Kasumi-1 (cell line): ENCODE measurements at regions not wholly inside any gene's neighbourhood (a gene's known extent, or its start where the extent isn't known, plus 50 kb on each side); places are given as distances from the start of the nearest gene placed in this dataset.
"Not testable (repeated sequence)": the region's sequence is repeated elsewhere in the genome, so short reads cannot be mapped to it uniquely, and the experiment has no call there.

Experiments used
- DNase-seq, 2 experiments: peaks; one replicate each; lab custom pipeline; 2025; lab: John Stamatoyannopoulos, UW

DNA sequence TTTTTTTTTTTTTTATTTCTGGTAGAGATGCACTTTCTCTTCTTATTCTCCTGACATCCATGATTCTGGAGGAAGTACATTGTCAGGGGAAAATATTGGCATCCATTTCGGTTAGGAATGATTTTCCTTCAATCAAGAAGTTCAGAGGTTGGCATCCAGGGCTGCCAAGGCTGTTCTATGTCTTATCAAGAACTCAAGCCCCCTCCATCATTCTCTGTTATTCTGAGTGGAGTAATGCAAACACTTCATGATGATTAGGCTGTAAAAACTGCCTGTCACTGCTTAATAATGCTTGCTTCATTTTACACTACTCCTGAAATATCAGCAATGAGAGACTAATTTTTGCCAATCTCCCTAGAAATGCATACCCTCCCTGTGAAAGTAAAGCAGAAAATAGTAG, 417.1 kb upstream of the NFIA start:
- no peak for DNase-seq

DNA sequence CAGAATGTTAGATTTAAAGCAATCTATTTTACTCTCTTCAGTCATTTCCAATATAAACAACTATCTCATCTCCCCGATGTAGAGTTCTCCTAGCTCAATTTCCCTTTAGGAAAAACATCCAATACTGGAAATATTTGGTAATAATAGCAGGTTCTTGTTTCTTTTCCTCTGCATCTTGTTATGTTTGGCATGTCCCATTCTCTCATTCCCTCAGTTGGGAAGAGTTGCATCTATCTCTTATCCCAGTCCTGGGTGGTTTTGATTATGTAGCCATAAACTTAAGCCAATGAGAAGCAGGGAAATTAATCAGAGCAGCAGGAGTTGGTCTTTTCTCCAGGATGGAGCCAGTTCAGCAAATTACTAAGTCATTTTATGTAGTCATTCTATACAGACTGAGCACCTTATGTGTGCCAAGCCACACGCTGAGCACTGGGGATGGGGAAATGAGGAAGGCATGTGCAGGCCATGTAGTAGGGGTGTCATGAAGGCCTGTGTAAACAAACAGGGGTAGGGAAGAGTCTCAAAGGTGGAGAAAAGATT, 418.2 kb upstream of the NFIA start:
- DNase-seq = no peak

DNA sequence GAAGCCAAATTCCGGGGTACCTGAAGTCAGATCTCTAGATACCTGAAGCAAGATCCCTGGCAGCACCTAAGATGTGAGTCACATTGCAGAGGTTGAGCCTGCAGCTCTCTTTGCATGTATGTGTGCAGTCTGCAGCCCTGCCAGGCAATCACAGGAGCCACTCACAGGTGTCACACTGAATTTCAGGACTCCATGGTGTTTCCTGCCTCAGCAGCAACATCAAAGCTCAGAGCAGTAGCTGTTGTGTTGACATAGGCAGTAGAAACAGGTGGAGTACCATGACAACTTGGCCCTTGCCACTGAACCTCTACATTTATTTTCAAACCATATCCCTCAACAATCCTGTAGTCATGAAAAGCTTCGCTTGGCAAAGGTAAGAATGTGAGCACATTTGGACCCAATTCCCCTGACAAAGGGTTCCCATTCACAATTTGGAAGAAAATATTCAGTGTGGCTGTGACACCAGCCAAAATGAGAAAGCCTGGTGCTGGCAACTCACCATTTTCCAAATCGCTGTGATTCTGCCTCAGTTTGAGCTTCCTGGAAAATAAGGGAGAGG, 419.8 kb upstream of the NFIA start:
- DNase-seq = no peak

DNA sequence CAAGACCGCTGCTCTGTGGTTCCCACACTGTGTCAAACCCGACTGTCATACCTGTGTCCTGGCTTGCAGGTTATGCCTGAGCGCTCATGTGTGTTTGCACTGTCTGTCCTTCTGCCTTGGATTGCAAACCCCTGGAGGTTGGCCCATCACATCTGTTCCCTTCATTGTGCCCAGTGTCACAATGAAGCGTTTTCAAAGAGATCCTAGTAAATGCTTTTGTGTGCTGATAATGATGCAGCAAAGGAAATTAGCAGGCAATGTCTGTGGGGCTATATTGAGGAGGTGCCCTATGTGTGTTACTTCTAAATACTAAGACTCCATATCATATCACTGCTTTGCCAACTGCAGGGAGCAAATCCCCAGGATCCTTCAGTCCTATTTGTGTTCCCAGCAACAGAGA, 424.4 kb upstream of the NFIA start:
- no peak for DNase-seq

DNA sequence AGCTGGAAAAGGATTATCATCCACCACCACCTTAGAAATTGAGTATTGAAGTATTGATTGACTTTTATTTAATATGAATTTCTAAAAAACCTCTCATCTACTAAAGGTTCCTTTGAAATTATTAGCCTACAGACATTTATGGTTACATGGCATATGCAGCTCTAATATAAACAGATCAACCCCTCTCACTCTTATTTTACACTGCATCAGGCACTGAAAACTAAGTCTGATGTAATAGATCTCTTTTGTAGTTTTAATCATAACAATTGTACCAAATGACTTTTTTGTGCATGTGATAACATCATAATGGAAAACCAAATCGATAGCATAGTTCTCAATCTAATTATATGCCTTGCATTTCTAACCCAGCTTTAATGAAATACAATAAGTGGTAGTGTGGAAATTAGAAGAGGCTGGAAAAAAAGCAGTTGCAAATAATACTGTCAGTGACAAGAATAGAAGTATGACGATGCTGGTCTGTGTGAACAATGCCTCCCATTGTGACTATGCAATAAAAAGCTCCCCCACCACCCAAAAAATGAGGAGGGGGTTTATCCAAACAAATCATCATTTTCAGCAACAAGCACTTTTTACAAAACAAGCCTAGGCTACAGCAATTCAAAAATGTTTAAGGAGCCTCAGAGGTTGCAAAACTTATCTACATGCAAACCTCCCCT, 426.5 kb upstream of the NFIA start:
- DNase-seq = no peak

DNA sequence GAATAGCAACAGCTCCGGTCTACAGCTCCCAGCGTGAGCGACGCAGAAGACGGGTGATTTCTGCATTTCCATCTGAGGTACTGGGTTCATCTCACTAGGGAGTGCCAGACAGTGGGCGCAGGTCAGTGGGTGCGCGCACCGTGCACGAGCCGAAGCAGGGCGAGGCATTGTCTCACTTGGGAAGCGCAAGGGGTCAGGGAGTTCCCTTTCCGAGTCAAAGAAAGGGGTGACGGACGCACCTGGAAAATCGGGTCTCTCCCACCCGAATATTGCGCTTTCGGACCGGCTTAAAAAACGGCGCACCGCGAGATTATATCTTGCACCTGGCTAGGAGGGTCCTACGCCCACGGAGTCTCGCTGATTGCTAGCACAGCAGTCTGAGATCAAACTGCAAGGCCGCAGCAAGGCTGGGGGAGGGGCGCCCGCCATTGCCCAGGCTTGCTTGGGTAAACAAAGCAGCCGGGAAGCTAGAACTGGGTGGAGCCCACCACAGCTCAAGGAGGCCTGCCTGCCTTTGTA, 442.3 kb upstream of the NFIA start:
- DNase-seq = not testable (repeated sequence)

DNA sequence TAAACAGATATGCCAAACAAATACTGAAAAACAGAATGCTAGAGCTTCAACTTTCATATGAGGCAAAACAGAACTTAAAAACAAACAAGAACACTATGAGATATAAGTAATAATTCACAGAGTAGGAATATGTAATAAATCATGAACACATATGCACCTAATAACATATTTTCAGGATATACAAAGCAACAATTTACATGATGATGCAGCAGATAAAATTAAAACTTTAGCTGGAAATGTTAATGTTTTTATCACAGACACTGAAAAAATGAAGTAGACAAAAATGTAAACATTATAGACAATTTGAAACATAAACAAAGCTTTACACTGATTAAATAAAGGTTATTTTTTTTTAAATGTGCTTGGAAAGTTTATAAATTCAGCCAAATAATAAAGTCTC, 443.1 kb upstream of the NFIA start:
- no peak for DNase-seq

DNA sequence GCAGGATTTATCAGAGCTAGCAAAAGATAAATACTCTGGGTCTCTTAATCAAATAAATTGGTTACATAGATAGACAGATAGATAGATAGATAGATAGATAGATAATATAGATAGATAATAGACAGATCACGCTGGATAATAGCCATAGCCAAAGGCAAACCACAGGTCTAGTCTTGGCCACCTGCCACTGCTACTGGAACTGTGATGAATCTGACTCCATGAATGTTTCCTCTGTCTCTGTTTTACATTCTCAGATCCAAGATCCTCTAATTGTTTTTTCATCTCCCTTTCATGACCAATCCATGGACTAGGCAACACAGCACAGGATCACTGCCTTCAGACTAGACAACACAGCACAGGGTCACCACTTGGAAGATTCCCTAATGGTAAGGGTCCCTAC, 444.7 kb upstream of the NFIA start:
- DNase-seq = no peak

DNA sequence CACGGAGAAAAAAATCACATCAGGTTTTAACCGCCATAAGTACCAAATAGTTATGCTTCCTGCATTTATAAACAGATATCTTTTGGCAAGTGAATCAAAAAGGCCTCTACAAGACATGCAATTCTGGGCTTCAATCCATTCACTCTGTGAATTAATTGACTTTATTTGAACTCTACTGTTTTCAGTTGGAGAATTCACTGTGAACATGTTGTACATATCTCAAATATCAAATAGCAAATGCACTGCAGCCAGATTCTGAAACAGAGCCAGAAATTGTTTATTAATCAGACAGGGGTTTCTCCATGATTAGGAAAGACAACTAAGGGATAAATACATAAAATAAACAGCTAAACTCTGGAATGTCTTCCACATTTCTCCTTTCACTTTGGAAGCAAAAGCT, 445.4 kb upstream of the NFIA start:
- DNase-seq = no peak

DNA sequence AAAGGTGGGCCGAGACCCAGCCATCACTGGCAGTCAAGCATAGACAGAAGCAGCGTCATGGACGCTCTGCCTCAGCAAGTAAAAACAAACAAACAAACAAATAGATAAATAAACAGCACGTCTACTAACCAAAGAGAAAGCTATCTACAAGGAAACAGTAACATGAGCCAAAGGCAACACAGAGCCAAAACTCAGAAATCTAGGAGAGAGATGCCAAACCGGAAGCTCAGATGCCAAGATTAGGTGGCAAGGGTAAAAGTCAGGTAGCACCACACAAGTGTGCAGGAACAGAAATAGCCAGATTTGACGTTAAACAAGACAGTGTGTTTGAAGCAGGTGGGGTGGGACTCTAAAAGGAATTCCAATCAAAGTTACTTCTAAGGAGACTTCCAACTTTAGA, 448.3 kb upstream of the NFIA start:
- DNase-seq = no peak

DNA sequence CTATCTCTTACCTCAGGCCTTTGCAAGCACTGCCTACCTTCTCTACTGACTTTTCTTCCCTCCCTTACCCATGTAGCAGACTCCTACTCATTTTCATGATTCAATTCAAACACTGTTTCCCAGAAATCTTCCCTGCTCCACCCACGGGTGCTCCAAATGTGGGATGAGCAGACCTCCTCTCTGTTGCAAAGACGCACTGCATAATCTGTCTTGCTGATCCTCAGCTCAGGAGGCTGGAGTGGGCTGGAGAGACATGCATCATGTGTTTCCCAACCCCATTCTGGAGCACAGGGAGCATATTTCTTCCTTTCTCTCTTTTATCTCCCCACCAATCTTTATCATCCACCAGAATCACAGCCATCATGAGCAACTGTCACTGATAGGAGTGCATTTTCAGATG, 459.9 kb upstream of the NFIA start:
- DNase-seq = no peak

DNA sequence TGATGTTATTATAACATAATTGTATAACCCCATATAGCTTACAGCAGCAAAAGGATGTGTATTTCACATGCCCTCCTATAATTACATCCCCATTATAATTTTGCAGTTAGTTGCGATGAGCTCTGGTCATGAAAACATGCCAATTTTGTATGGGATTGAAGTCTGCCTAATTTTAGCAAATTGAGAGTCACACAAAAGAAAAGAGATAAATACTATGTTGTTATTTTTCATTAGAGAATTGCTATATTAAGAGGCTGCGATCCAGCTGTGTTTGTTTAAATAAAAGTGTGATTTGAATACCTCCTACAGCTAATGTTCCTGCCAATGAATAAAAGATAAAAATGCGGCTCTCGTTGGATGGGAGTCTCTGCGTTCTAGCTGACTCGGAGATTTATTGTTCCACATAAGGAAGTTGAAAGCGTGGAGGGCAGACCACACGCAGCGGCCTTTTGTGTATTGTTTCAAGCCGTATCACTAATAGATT, 461.0 kb upstream of the NFIA start:
- no peak for DNase-seq

DNA sequence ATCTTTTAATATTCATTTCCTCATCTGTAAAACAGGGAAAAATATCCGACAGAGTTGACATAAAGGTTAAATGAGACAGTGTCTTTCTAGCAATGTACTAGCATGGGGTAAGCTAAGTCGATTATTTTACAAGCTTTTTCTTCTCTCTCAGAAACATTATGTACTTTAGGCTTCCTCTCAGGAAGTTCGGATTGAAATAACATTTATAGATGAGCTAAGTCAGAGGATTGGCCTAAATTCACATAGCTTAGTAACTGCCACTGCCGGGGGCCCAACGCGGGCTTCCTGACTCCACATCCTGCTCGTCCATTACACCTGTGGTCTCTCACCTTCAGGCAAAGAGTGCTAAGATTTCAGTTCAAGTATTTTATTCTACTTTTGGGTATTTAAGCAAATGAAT, 462.3 kb upstream of the NFIA start:
- DNase-seq = no peak

DNA sequence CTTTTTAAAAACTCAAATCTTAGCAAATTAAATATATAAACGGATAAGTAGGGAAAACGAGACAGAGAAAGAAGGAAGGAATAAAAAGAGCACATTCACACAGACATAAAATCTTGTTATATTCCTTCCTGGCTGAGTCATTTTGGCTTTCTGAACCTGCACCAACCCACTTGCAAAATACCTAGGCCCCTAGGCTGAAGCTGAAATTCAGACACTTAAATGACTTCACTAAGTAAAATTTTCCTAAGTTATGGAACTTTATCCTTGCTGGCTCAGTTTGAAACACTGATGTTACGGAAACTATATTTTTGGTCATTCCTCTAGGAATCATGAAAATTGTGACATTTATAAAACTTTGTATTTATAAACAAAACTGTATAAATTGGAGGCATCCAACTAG, 462.8 kb upstream of the NFIA start:
- DNase-seq = no peak

DNA sequence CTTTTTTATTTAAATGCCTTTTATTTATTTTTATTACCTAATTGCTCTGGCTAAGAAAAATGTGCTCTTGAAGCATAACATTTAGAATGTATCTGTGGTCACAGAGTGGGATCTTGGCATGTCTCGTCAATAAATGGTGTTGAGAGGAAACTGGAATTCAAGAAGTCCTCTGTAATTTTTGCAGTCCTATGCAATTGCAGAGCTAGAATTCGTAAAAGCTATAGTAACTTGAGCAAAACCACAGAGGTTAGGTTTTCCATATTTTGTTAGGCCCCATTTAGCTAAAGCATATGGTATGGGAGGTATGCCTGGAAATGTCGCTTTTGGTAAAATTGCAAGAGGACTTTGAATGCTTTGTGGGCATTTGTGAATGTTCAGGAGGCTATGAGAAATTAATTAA, 466.7 kb upstream of the NFIA start:
- no peak for DNase-seq

DNA sequence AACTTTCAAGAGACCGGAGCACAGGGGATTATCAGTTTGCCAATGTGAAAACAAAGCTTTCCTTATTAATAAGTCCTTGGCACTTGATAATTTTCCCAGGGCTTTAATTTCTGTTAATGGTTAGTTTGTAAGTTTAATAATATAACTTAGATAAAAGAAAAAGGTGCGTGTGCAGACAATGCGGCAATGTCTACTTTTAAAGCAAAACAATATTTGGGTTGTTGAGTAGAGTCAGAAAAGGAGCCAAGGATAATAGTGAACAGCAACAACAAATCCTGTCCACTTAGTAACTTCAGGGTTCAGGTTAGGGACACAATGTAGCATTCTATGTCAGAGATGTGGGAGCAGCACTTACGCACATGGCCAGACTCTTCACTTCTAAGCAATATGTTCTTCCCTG, 469.6 kb upstream of the NFIA start:
- DNase-seq = no peak

DNA sequence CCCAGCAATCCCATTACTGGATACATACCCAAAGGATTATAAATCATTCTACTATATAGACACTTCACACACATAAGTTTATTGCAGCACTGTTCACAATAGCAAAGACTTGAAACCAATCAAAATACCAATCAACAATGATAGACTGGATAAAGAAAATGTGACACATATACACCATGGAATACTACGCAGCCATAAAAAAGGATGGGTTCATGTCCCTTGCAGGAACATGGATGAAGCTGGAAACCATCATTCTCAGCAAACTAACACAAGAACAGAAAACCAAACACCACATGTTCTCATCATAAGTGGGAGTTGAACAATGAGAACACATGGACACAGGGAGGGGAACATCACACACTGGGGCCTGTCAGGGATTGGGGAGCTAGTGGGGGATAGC, 475.4 kb upstream of the NFIA start:
- DNase-seq = not testable (repeated sequence)

DNA sequence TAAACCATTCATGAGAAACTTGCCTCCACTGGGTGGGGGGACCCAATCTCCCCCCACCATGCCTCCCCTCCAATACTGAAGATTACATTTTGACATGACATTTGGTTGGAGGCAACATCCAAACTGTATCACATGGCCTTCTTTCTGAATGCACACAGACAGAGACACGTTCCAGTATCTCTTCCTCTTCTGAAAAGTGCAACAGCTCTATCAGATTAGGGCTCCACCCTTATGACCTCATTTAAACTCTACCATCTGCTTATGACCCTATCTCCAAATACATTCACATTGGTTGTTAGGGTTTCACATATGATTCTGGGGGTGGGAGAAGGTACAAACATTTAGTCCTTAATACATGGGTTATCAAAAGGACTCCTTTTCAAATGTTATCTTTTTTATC, 481.8 kb upstream of the NFIA start:
- DNase-seq = no peak

DNA sequence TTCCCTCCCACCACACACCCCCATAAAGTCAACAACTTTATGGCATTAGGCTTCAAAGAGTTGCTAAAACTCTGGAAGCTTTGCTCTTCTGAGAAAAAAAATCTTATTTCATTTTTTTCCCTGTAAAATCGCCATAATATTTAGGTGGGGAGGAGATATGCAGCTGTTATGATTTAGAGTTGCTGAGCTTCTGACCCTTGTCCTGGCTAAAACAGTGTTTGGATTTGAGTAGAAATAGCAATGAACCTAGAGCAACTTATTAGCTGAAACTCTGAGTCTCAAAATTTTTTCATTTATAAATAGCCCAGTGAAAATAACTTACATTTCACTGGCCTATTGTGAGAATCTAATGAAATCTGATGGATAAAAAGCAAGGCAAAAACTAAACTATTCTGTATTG, 482.8 kb upstream of the NFIA start:
- DNase-seq = no peak

DNA sequence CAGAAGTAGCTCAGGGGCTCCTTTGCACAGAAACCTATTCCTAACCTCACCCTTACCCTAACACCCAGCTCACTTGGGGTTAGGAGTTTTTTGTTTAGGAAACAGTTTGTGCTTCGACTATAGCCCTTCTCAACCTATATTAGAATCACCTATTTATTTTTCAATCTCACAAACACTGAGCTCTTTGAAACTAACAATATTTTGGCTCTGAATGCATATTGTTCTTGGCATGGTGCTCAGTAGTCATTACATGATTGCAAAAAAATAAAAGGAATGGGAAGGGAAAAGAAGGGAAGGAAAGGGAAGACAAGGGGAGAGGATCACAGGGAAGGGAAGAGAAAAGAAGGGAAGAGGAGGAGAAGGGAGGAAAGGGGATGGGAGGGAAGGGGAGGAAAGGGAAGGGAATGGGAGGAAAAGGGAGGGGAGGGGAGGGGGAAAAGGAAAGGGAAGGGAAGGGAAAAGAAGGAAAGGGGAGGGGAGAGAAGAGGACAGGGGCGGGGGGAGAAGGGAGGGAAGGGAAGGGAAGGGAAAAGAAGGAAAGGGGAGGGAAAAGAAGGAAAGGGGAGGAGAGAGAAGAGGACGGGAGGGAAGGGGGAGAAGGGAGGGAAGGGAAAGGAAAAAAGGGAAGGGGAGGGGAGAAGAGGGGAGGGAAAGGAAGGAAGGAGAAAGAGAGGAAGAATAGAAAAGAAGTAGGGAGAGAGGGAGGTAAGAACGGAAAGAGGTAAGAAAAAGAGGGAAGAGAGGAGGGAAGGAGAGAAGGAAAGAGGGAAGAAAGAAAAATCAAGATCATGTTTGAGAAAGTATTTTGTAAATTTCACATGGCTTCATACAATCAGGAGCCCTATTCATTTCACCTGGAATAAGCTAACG, 484.1 kb upstream of the NFIA start:
- DNase-seq = no peak

DNA sequence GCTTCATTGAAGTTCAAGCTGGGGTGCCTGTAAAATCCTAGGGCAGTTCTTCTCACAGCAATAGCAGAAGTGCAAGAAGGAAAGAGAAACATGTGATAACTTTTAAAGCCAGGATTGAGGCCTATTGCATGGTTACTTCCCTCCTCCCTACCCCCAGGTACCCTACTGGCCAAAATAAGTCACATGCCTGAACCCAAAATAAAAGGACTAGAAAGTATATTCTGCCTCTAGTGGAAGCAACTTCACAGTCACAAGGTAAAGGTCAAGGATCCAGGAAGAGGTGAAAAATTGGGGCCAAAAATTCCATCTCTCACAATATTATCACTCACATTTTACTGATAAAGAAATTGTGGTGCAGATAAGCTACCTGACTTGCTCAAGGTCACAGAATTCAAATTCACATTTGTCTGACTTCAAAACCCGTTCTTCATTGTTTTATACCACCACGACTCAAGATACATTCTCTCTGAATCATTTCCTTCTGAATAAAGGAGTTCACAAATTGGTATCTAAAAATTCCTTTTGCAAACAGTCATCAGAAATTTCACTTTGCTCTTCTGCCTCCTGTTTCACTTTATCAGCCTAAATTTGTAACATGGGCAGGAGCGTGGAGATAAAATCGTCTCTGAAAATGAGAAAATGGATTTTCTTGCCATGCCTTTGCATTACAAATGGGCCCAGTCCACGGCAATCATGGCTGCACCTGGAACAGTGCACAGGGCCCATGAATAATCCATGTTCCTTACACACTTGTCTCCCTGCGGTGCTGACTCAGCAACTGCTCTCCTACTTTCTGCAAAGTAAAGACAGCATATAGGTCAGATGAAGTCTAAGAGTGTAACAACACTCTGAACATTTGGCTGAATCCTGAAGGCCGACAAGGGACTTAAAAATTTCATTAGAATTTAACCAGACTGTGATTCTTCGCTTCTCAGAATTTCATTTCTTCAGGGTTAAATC, 485.3 kb upstream of the NFIA start:
- DNase-seq = no peak

DNA sequence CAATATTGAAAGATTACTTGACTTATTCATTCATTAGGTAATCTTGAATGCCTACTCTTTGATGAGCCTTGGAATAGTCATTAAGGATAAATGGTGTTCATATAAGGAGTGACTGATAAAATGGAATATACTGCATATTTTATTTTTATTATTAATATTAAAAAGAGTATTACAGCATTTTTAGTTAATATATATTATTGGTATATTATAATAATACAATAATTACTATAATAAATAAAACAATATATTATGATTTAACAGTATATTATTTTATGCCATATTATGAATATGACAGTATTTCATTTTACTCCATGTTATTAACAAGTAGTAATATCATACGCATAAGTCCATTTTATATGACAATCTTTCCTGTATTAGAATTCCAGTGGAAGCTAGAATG, 490.8 kb upstream of the NFIA start:
- DNase-seq = no peak
